GM12878 (cell line): ENCODE measurements at regions not wholly inside any gene's neighbourhood (a gene's known extent, or its start where the extent isn't known, plus 50 kb on each side); places are given as distances from the start of the nearest gene placed in this dataset.
A peak's percentile ranks its signal among the peaks of the same experiment; 100 is the strongest.

Experiments used
- ATAC-seq: fragments of 200-7000 bp; cut with Tn5 transposase; 3 replicates; pipeline ENCODE4 v1.9.1; 2020; ENCODE audit warnings: mild to moderate bottlenecking, moderate library complexity
- BruUV-seq: library from RNA; stranded (reverse); fragments of 400-500 nt; replicated peaks from 2 replicates; lab custom pipeline; 2021; lab: Mats Ljungman, UMichigan
- CTCF ChIA-PET: fragments of 300-600 bp; sonication (Branson Sonifier 250); formaldehyde crosslinking; extraction: SDS; loops from one replicate; lab custom pipeline; 2021; ENCODE audit warnings: inconsistent platforms; lab: Yijun Ruan, JAX
- POLR2A ChIA-PET: fragments of 350-600 bp; formaldehyde crosslinking; extraction: SDS; loops from one replicate; lab custom pipeline; 2021; ENCODE audit warnings: inconsistent platforms; lab: Charles Lee
- RAD21 ChIA-PET: fragments of 300-600 bp; sonication (Branson Sonifier 250); formaldehyde crosslinking; loops from one replicate; lab custom pipeline; 2023; ENCODE audit warnings: antibody characterized with exemption; ENCODE audit not compliant: unreplicated experiment; lab: Charles Lee
- SMC1A ChIA-PET: fragments of 300-600 bp; sonication (Branson Sonifier 250); formaldehyde crosslinking; loops from one replicate; lab custom pipeline; 2023; ENCODE audit not compliant: unreplicated experiment, uncharacterized antibody; lab: Charles Lee
- DNase-seq: peaks from one replicate; pipeline ENCODE4 v3.0.0-alpha.2; 2011; ENCODE audit warnings: low read depth, low spot score
- FAIRE-seq: peaks from 3 replicates; lab custom pipeline; 2011; peaks lifted over from hg19 to GRCh38; lab: Jason Lieb, UNC
- H2AFZ ChIP-seq: 2 replicates; pipeline ENCODE4 v1.6.0; 2011; ENCODE audit warnings: low read depth, low read length, control low read depth; ENCODE audit not compliant: control insufficient read depth
- H3K27ac ChIP-seq: 2 replicates; pipeline ENCODE4 v1.5.1; 2011; ENCODE audit warnings: control low read depth; ENCODE audit not compliant: control insufficient read depth, insufficient read depth
- H3K27me3 ChIP-seq, 2 experiments: replicated peaks in 1 of 2; 2 replicates each; pipeline versions ENCODE4 v1.6.0 to v1.6.1; 2011; ENCODE audit warnings: low read length in 1 of 2; ENCODE audit not compliant: control insufficient read depth in 2 of 2, insufficient read depth in 2 of 2
- H3K36me3 ChIP-seq, 2 experiments: 2 replicates each; pipeline ENCODE4 v1.5.1; 2011; ENCODE audit warnings: low read length in 1 of 2; ENCODE audit not compliant: control insufficient read depth in 2 of 2, insufficient read depth in 2 of 2
- H3K4me1 ChIP-seq: 2 replicates; pipeline ENCODE4 v1.6.1; 2011; ENCODE audit warnings: mild to moderate bottlenecking, low read length, moderate library complexity, mixed read lengths; ENCODE audit not compliant: control insufficient read depth, insufficient read depth
- H3K4me2 ChIP-seq: 2 replicates; pipeline ENCODE4 v1.6.0; 2011; ENCODE audit warnings: control low read depth; ENCODE audit not compliant: control insufficient read depth, insufficient read depth
- H3K4me3 ChIP-seq: fragments of 200-600 bp; sonication (generic); 2 replicates; pipeline ENCODE4 v1.5.1; 2016
- H3K79me2 ChIP-seq: 2 replicates; pipeline ENCODE4 v1.6.0; 2011; ENCODE audit warnings: low read length; ENCODE audit not compliant: control insufficient read depth, insufficient read depth
- H3K9ac ChIP-seq: 2 replicates; pipeline ENCODE4 v1.8.0; 2011; ENCODE audit warnings: low read length, control low read depth, mixed read lengths; ENCODE audit not compliant: control insufficient read depth, insufficient read depth
- H3K9me3 ChIP-seq: replicated peaks from 3 replicates; pipeline ENCODE4 v1.5.1; 2011; ENCODE audit warnings: mild to moderate bottlenecking, low read length; ENCODE audit not compliant: control insufficient read depth, insufficient read depth
- H4K20me1 ChIP-seq: 2 replicates; pipeline ENCODE4 v1.6.0; 2011; ENCODE audit not compliant: control insufficient read depth, insufficient read depth
- ATF7 ChIP-seq: fragments of 450-650 bp; IDR thresholded peaks from 2 replicates; pipeline ENCODE4 v1.6.1; 2016; ENCODE audit warnings: low read depth, mild to moderate bottlenecking
- GABPA ChIP-seq: IDR thresholded peaks from 2 replicates; pipeline ENCODE4 v1.6.1; 2014; ENCODE audit warnings: antibody characterized with exemption, low read depth, mild to moderate bottlenecking, inconsistent platforms
- PAX8 ChIP-seq: fragments of 450-650 bp; IDR thresholded peaks from 2 replicates; pipeline ENCODE4 v1.6.1; 2017; ENCODE audit warnings: mild to moderate bottlenecking, moderate library complexity
- RFX5 ChIP-seq: IDR thresholded peaks from 2 replicates; pipeline ENCODE4 v1.6.1; 2011; ENCODE audit warnings: low read depth, low read length, improper control_type of control experiment
- WGBS: methylation state at CpG from one replicate; pipeline ENCODE4 v1.1.6; 2016; ENCODE audit warnings: low lambda C conversion rate; ENCODE audit not compliant: insufficient replicate concordance, insufficient coverage; ENCODE audit errors: missing lambda C conversion rate; 5-methylcytosine and 5-hydroxymethylcytosine counted together
- in situ Hi-C: fragments of 300-500 bp; cut with MboI; formaldehyde crosslinking; loops from 9 replicates; pipeline ENCODE4 v1.14.3; 2018; ENCODE audit warnings: mixed read lengths
- intact Hi-C: fragments of 100-400 bp; cut with micrococcal nuclease; formaldehyde crosslinking; loops from one replicate; pipeline ENCODE4 v1.14.2; 2022; ENCODE audit not compliant: unreplicated experiment
- TF ChIP-seq, protein P1 (sequence below): fragments of 450-650 bp; formaldehyde crosslinking; IDR thresholded peaks from 2 replicates; pipeline ENCODE4 v1.4.0; 2020; ENCODE audit warnings: mild to moderate bottlenecking, moderate library complexity

DNA sequence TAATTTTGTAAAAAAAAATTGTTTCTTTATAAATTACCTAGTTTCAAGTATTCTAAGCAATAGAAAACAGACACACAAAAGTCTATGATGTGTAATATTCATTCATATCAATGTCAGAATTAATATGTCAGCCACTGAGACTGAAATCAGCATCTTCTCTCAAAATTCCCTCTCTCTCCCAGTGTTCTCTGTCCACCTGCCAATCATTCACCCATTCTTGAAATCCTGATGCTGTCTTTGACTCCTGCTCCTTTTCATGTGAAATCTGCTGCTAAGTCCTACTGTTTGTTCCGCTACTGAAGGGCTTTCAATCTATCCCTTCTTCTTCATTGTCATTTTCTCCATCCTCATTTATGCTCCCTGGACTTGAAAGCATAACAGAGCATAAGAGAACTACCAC is 257.9 kb downstream of the SATB2 start:
- Histone ChIP-seq H3K79me2 (no peaks in the 10 kb centered on the region), H3K4me3 (no peak overlapping the region), H4K20me1 (no peaks in the 10 kb centered on the region), H3K9ac (no peak overlapping the region), H3K9me3 (no peaks in the 10 kb centered on the region; the same call in 2 of the 3 replicates), H3K27me3 (no peaks in the 10 kb centered on the region), H3K4me1 (no peaks in the 10 kb centered on the region), H3K36me3 (no peaks in the 10 kb centered on the region), H2AFZ (no peak overlapping the region), H3K4me2 (no peak overlapping the region), H3K27ac (no peak overlapping the region)
- TF ChIP-seq GABPA (no peak), RFX5 (no peak), ATF7 (no peak), PAX8 (no peak)
- TF ChIP-seq, protein P1, sequence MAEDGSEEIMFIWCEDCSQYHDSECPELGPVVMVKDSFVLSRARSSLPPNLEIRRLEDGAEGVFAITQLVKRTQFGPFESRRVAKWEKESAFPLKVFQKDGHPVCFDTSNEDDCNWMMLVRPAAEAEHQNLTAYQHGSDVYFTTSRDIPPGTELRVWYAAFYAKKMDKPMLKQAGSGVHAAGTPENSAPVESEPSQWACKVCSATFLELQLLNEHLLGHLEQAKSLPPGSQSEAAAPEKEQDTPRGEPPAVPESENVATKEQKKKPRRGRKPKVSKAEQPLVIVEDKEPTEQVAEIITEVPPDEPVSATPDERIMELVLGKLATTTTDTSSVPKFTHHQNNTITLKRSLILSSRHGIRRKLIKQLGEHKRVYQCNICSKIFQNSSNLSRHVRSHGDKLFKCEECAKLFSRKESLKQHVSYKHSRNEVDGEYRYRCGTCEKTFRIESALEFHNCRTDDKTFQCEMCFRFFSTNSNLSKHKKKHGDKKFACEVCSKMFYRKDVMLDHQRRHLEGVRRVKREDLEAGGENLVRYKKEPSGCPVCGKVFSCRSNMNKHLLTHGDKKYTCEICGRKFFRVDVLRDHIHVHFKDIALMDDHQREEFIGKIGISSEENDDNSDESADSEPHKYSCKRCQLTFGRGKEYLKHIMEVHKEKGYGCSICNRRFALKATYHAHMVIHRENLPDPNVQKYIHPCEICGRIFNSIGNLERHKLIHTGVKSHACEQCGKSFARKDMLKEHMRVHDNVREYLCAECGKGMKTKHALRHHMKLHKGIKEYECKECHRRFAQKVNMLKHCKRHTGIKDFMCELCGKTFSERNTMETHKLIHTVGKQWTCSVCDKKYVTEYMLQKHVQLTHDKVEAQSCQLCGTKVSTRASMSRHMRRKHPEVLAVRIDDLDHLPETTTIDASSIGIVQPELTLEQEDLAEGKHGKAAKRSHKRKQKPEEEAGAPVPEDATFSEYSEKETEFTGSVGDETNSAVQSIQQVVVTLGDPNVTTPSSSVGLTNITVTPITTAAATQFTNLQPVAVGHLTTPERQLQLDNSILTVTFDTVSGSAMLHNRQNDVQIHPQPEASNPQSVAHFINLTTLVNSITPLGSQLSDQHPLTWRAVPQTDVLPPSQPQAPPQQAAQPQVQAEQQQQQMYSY (CRISPR knock-in tag), result peak; percentile 26; the same call in 1 of the 2 replicates
- intact Hi-C loops (no loop called here), in situ Hi-C loops (no loop called here)
- WGBS, result 65% methylated on average over 1 of the region's 1 CpG
- DNase-seq (no peak), FAIRE-seq (no peak), ATAC-seq (no peak)
- SMC1A ChIA-PET, result interaction anchor here (0.5 to 2.0 kb wide), 10 partner anchors 9 to 202 kb away, joined by 3 to 6 read pairs (median 5); no protein-coding TSS in a partner anchor
- CTCF ChIA-PET, result no interaction called here
- POLR2A ChIA-PET, result no interaction called here
- RAD21 ChIA-PET, result interaction anchor here (1.8 kb wide), 1 partner anchor 22 kb away, joined by 3 read pairs; no protein-coding TSS in a partner anchor
- BruUV-seq, result no TSS peak
